Transverse colon (tissue), 4 donors: ENCODE measurements at regions not wholly inside any gene's neighbourhood (a gene's known extent, or its start where the extent isn't known, plus 50 kb on each side); places are given as distances from the start of the nearest gene placed in this dataset.

Source experiments
- DNase-seq: peaks from one replicate; pipeline ENCODE4 v3.0.0-alpha.2; 2019
- H3K27ac ChIP-seq, 4 donors: fragments of 200-600 bp; sonication (generic); 2 replicates each; pipeline ENCODE4 v1.5.1; 2016 to 2018; ENCODE audit warnings: inconsistent platforms in 4 of 4
- H3K27me3 ChIP-seq: fragments of 200-600 bp; sonication (generic); 2 replicates; pipeline ENCODE4 v1.5.1; 2017; ENCODE audit warnings: inconsistent platforms
- H3K36me3 ChIP-seq, 4 donors: fragments of 200-600 bp; sonication (generic); 2 replicates each; pipeline ENCODE4 v1.5.1; 2017 to 2019; ENCODE audit warnings: inconsistent platforms in 4 of 4
- H3K4me1 ChIP-seq, 4 donors: fragments of 200-600 bp; sonication (generic); 2 replicates each; pipeline ENCODE4 v1.5.1; 2017 to 2020; ENCODE audit warnings: inconsistent platforms in 4 of 4
- H3K4me3 ChIP-seq, 4 donors: fragments of 200-600 bp; sonication (generic); 1 replicate in 1 of 4; 2 replicates in 3 of 4; pipeline versions ENCODE4 v1.5.1 to v1.6.1; 2017 to 2019; ENCODE audit warnings: inconsistent platforms in 4 of 4
- H3K9me3 ChIP-seq, 2 donors: fragments of 200-600 bp; sonication (generic); 2 replicates each; pipeline ENCODE4 v1.5.1; 2017 to 2019; ENCODE audit warnings: inconsistent platforms in 2 of 2
- EP300 ChIP-seq: sonication (generic); formaldehyde crosslinking; IDR thresholded peaks from one replicate; pipeline ENCODE4 v1.6.1; 2017; ENCODE audit warnings: antibody characterized with exemption, low read depth
- POLR2A ChIP-seq: fragments of 450-650 bp; IDR thresholded peaks from one replicate; pipeline ENCODE4 v1.6.1; 2016; ENCODE audit warnings: antibody characterized with exemption, mild to moderate bottlenecking, moderate library complexity
- POLR2AphosphoS5 ChIP-seq, 3 donors: sonication (generic); formaldehyde crosslinking; IDR thresholded peaks; one replicate each; pipeline ENCODE4 v1.6.1; 2016; ENCODE audit warnings: antibody characterized with exemption in 3 of 3
- WGBS, 2 donors: methylation state at CpG; one replicate each; pipeline ENCODE4 v1.1.5; 2018; ENCODE audit warnings: low coverage in 1 of 2; 5-methylcytosine and 5-hydroxymethylcytosine counted together
- in situ Hi-C, 4 donors: fragments of 200-750 bp; cut with MboI; loops; one replicate each; pipeline versions ENCODE4 v1.15.0 to v1.15.1; 2017; ENCODE audit warnings: low sequenced_read_pairs in 3 of 4, low pct_ligation_motif_present in 1 of 4, low pct_unique_long_range_greater_than_20kb in 1 of 4
- intact Hi-C: fragments of 100-400 bp; cut with DNase I; formaldehyde crosslinking; loops from one replicate; pipeline ENCODE4 v1.15.1; 2023; ENCODE audit warnings: low total_unique reads
- TF ChIP-seq, protein P1 (sequence below), 5 experiments: fragments of 200-600 bp in 3 of 5; fragments of 450-650 bp in 2 of 5; sonication (generic) in 3 of 5; IDR thresholded peaks; 1 replicate in 2 of 5; 2 replicates in 3 of 5; pipeline ENCODE4 v1.5.1; 2016 to 2017; ENCODE audit warnings: antibody characterized with exemption in 5 of 5, inconsistent platforms in 3 of 5, mild to moderate bottlenecking in 2 of 5, moderate library complexity in 1 of 5

DNA sequence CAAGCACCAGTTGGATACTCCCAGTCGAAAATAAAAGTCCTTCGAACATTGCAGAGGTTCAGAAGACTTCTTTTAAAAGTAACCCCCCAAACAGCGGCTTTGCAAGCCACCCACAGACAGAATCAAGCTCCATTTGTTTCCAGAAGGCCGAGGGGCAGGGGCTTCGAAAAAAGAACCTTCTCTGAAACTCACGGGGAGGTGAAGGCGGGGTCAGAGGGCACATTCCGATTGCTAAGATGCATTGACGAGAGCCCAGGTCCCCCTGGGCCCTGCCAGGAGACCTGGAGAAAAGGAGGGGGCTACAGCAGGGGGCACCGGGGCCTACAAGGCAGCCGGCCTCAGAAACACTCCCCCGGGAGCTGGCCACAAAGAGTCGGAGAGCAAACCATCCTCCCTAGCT, 306.8 kb downstream of the MN1 start:
- in situ Hi-C loops: no loop called here
- Histone ChIP-seq H3K27ac (no peak overlapping the region), H3K9me3 (no peaks in the 10 kb centered on the region), H3K27me3 (no peaks in the 10 kb centered on the region), H3K4me3 (no peak overlapping the region), H3K4me1 (peaks cover 0 to 3% (median under 1%) of the 10 kb centered on the region in 4 donors), H3K36me3 (no peaks in the 10 kb centered on the region)
- WGBS, 2 donors: 81% methylated on average over 13 of the region's 13 CpGs; no CpG with 5 or more reads in 1 of the 2 donors
- TF ChIP-seq POLR2A: no peak
- TF ChIP-seq, protein P1, sequence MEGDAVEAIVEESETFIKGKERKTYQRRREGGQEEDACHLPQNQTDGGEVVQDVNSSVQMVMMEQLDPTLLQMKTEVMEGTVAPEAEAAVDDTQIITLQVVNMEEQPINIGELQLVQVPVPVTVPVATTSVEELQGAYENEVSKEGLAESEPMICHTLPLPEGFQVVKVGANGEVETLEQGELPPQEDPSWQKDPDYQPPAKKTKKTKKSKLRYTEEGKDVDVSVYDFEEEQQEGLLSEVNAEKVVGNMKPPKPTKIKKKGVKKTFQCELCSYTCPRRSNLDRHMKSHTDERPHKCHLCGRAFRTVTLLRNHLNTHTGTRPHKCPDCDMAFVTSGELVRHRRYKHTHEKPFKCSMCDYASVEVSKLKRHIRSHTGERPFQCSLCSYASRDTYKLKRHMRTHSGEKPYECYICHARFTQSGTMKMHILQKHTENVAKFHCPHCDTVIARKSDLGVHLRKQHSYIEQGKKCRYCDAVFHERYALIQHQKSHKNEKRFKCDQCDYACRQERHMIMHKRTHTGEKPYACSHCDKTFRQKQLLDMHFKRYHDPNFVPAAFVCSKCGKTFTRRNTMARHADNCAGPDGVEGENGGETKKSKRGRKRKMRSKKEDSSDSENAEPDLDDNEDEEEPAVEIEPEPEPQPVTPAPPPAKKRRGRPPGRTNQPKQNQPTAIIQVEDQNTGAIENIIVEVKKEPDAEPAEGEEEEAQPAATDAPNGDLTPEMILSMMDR (IDR thresholded peaks at IDR 0.05): no peak
- TF ChIP-seq EP300: no peak
- no peak for TF ChIP-seq POLR2AphosphoS5 (IDR thresholded peaks at IDR 0.05)
- DNase-seq: no peak
- intact Hi-C loops: no loop called here

DNA sequence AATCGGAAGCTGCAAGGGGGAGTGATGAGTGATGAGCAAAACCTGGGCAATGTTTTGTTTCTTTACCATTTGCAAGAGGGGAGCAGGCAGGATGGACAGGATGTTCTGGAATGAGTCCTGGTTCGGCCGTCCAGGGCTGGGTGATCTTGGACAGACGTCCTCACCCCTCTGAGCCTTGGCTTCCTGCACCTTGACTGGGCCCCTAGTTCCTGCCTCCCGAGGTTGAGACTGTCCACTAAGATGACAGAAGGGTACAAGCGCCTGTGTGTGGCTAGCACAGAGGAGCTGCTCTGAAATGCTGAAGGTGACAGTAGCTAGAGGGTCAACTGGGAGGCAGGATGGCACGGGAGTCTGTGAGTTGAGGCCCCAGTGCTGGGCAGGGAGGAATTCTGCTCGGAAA, 306.2 kb downstream of the MN1 start:
- no peak for DNase-seq
- intact Hi-C loops: no loop called here
- H3K27me3 ChIP-seq: no peaks in the 10 kb centered on the region
- WGBS, 2 donors: 83 to 90% methylated on average over 4 to 8 of the region's 8 CpGs
- H3K27ac ChIP-seq: no peak overlapping the region
- H3K9me3 ChIP-seq: no peaks in the 10 kb centered on the region
- in situ Hi-C loops: no loop called here
- no peaks in the 10 kb centered on the region for H3K4me1 ChIP-seq
- TF ChIP-seq EP300 (no peak), POLR2A (no peak), POLR2AphosphoS5 (IDR thresholded peaks at IDR 0.05) (no peak)
- TF ChIP-seq, protein P1 (IDR thresholded peaks at IDR 0.05): no peak
- no peak overlapping the region for H3K4me3 ChIP-seq
- no peaks in the 10 kb centered on the region for H3K36me3 ChIP-seq

DNA sequence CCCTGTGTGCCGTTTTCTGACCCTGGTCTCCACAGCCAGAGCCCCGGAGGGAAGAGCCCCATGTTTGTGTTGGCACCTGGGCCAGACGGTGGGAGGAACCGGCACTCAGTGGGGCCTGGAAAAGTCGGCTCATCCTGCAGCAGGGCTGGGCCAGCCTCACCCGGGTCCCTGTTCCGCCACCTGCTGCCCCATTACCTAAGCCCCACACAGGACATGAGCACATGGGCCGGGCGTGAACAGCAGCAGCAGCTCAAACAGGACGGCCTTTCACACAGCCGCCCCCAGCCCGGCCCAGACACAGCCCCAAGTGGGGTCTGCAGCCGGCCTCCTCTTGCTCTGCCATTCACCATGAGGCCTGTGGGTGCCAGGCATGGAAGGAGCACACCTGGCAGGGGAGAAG, 302.4 kb downstream of the MN1 start:
- Histone ChIP-seq H3K27ac (no peak overlapping the region), H3K4me3 (no peak overlapping the region), H3K27me3 (no peaks in the 10 kb centered on the region), H3K36me3 (no peaks in the 10 kb centered on the region), H3K4me1 (no peaks in the 10 kb centered on the region), H3K9me3 (no peaks in the 10 kb centered on the region)
- no peak for TF ChIP-seq EP300
- TF ChIP-seq POLR2AphosphoS5 (IDR thresholded peaks at IDR 0.05): no peak
- TF ChIP-seq, protein P1 (IDR thresholded peaks at IDR 0.05): no peak
- TF ChIP-seq POLR2A: no peak
- intact Hi-C loops: no loop called here
- in situ Hi-C loops: no loop called here
- WGBS, 2 donors: 63% methylated on average over 13 of the region's 13 CpGs; no CpG with 5 or more reads in 1 of the 2 donors
- DNase-seq: no peak

DNA sequence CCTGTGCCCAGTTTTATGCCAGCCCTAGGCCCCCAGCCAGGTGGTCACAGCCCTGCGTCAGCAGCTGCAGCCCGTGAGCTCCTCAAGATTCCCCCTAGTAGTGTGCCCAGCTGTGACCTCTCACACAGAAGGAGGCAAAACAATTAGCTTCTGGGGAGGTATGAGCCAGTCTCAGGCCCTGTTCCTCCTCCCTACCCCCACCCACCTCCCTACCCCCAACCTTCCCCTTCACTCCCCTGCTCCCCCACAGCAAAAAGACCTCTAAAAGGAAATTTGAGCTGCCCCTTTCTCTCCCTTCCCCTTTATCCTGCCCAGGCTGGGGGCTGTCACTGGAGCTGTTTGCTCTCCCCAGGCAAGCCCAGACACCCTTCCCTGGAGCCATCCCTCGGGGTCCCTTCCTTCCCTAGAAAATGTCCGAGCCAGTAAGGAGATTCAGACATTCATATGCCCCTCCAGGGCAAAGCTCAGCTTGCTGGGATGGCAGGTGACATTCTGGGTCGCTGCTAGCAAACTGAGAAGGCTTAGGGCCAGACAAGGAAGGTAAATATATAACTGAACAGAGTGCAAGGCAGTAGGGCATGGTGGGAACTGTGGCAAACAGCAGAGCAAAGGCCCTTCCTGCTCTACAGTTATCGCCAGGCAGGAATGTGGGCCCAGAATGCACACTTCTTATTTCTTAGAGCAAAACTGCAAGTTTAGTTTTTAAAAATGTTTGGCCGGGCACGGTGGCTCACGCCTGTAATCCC, 300.2 kb downstream of the MN1 start:
- TF ChIP-seq EP300: no peak
- no peak for TF ChIP-seq POLR2AphosphoS5 (IDR thresholded peaks at IDR 0.05)
- TF ChIP-seq POLR2A: no peak
- TF ChIP-seq, protein P1 (IDR thresholded peaks at IDR 0.05): no peak
- no peak overlapping the region for H3K27ac ChIP-seq

More for the DNA sequence above, 300.2 kb downstream of the MN1 start:
- in situ Hi-C loops: no loop called here
- H3K36me3 ChIP-seq: no peaks in the 10 kb centered on the region
- no peaks in the 10 kb centered on the region for H3K4me1 ChIP-seq
- no peaks in the 10 kb centered on the region for H3K27me3 ChIP-seq
- DNase-seq: no peak
- H3K9me3 ChIP-seq: no peaks in the 10 kb centered on the region
- intact Hi-C loops: no loop called here
- no peak overlapping the region for H3K4me3 ChIP-seq
- WGBS, 2 donors: 78 to 85% methylated on average over 4 to 9 of the region's 9 CpGs
